Osteocyte (in vitro differentiated cells): ENCODE measurements at regions not wholly inside any gene's neighbourhood (a gene's known extent, or its start where the extent isn't known, plus 50 kb on each side); places are given as distances from the start of the nearest gene placed in this dataset.
"Not testable (repeated sequence)": the region's sequence is repeated elsewhere in the genome, so short reads cannot be mapped to it uniquely, and the experiment has no call there.

Experiments used
- DNase-seq: peaks from one replicate; pipeline ENCODE4 v3.0.0; 2021; ENCODE audit warnings: mixed read lengths; ENCODE audit not compliant: unreplicated experiment; ENCODE audit errors: extremely low spot score
- H3K27ac Mint-ChIP-seq: one replicate; pipeline ENCODE4 v1.8.0; 2021; ENCODE audit warnings: mild to moderate bottlenecking, mixed read lengths; ENCODE audit not compliant: unreplicated experiment
- H3K27me3 Mint-ChIP-seq: one replicate; pipeline ENCODE4 v1.8.0; 2021; ENCODE audit warnings: mixed read lengths; ENCODE audit not compliant: unreplicated experiment
- H3K36me3 Mint-ChIP-seq: one replicate; pipeline ENCODE4 v1.8.0; 2021; ENCODE audit warnings: mixed read lengths; ENCODE audit not compliant: unreplicated experiment
- H3K4me1 Mint-ChIP-seq: one replicate; pipeline ENCODE4 v1.8.0; 2021; ENCODE audit warnings: mixed read lengths; ENCODE audit not compliant: unreplicated experiment
- H3K4me3 Mint-ChIP-seq: one replicate; pipeline ENCODE4 v1.8.0; 2021; ENCODE audit warnings: mild to moderate bottlenecking, moderate library complexity, mixed read lengths; ENCODE audit not compliant: unreplicated experiment
- H3K9me3 Mint-ChIP-seq: one replicate; pipeline ENCODE4 v1.8.0; 2021; ENCODE audit warnings: mixed read lengths; ENCODE audit not compliant: unreplicated experiment
- CTCF ChIP-seq: fragments of 200-600 bp; sonication (generic); IDR thresholded peaks from 2 replicates; pipeline ENCODE4 v1.5.0; 2021; ENCODE audit warnings: antibody characterized with exemption, mild to moderate bottlenecking, moderate library complexity

- H3K4me3 Mint-ChIP-seq, result no peak overlapping the region
- no peaks in the 10 kb centered on the region for H3K36me3 Mint-ChIP-seq
- no peaks in the 10 kb centered on the region for H3K27me3 Mint-ChIP-seq
- no peak for DNase-seq
- no peaks in the 10 kb centered on the region for H3K9me3 Mint-ChIP-seq
- H3K4me1 Mint-ChIP-seq, result peaks cover 7% of the 10 kb centered on the region
- H3K27ac Mint-ChIP-seq, result no peak overlapping the region
- no peak for TF ChIP-seq CTCF
Measured at GRCh38 chr1:238380167-238380566, 489.4 kb upstream of the ZP4 start.

- H3K36me3 Mint-ChIP-seq, H3K27ac Mint-ChIP-seq, H3K4me3 Mint-ChIP-seq, H3K9me3 Mint-ChIP-seq, H3K4me1 Mint-ChIP-seq, H3K27me3 Mint-ChIP-seq, DNase-seq: not testable (repeated sequence)
Measured at GRCh38 chr1:238379446-238379845, 488.7 kb upstream of the ZP4 start.

GRCh38 chr1:238377280-238377919, 486.7 kb upstream of the ZP4 start:
- H3K4me3 Mint-ChIP-seq, result no peak overlapping the region
- no peak for TF ChIP-seq CTCF
- peaks cover 5% of the 10 kb centered on the region for H3K4me1 Mint-ChIP-seq
- no peak for DNase-seq
- H3K9me3 Mint-ChIP-seq, result no peaks in the 10 kb centered on the region
- H3K27me3 Mint-ChIP-seq, result no peaks in the 10 kb centered on the region
- no peak overlapping the region for H3K27ac Mint-ChIP-seq
- H3K36me3 Mint-ChIP-seq, result no peaks in the 10 kb centered on the region

- no peak for DNase-seq
- no peak overlapping the region for H3K27ac Mint-ChIP-seq
- H3K27me3 Mint-ChIP-seq, result no peaks in the 10 kb centered on the region
- H3K9me3 Mint-ChIP-seq, result peaks cover 9% of the 10 kb centered on the region
- H3K4me1 Mint-ChIP-seq, result peaks cover 5% of the 10 kb centered on the region
- H3K36me3 Mint-ChIP-seq, result no peaks in the 10 kb centered on the region
- H3K4me3 Mint-ChIP-seq, result no peak overlapping the region
- TF ChIP-seq CTCF, result no peak
Measured at GRCh38 chr1:238370599-238370998, 479.9 kb upstream of the ZP4 start.

- no peak for TF ChIP-seq CTCF
- no peaks in the 10 kb centered on the region for H3K36me3 Mint-ChIP-seq
- no peak overlapping the region for H3K27ac Mint-ChIP-seq
- H3K27me3 Mint-ChIP-seq, result no peaks in the 10 kb centered on the region
- peaks cover 7% of the 10 kb centered on the region for H3K9me3 Mint-ChIP-seq
- H3K4me3 Mint-ChIP-seq, result no peak overlapping the region
- DNase-seq, result no peak
- no peaks in the 10 kb centered on the region for H3K4me1 Mint-ChIP-seq
Measured at GRCh38 chr1:238364214-238364892, 473.6 kb upstream of the ZP4 start.
